ENCODE measurements at regions not wholly inside any gene's neighbourhood (a gene's known extent, or its start where the extent isn't known, plus 50 kb on each side); places are given as distances from the start of the nearest gene placed in this dataset.
"Not testable (repeated sequence)": the region's sequence is repeated elsewhere in the genome, so short reads cannot be mapped to it uniquely, and the experiment has no call there.

DNA sequence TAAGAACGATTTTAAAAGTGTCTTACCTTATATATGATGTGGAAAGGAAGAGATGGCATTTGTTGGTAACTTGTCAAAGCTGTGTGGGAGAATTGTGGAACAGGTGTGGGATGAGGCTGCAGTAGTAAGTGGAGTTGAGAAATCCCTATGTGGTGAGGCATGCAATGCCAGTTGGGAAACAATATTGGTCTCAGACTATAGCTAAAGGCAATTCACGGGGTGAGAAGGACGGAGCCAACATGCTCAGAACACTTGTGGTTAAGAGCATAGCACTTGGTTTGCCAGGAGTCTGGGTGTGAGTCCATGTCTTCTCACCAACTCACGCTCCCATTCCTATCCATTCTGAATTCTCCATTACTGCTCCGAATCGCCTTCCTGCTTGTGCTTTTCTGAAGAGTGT lies 615.6 kb upstream of the ADAMTS9 start:
- DNase-seq (ENCODE audit: low spot score), result no peak

- no peak for DNase-seq (ENCODE audit: low spot score)
These were observed 603.8 kb upstream of the ADAMTS9 start for GRCh38 chr3:65291448-65292125.

GRCh38 chr3:65288776-65289175 lies 601.0 kb upstream of the ADAMTS9 start:
- DNase-seq (ENCODE audit: low spot score), result no peak

DNA sequence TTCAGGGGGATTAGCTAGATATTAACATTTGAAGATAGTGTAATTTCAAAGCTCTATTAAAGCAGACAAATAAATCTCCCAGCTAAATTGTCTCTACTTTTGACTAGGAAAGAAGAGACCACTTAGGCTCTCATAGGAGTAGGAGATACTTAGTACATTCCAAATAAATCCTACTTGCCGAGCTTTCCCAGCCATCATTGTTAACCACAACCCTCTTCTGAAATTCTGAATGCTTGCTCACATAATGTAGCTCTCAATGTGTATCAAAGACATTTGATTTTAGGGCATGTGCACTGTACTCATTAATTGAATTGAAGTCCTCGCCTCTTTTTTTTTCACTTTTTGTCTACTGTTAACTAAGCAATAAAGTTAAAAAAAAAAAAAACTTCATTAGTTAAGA lies 598.2 kb upstream of the ADAMTS9 start:
- no peak for DNase-seq (ENCODE audit: low spot score)

DNA sequence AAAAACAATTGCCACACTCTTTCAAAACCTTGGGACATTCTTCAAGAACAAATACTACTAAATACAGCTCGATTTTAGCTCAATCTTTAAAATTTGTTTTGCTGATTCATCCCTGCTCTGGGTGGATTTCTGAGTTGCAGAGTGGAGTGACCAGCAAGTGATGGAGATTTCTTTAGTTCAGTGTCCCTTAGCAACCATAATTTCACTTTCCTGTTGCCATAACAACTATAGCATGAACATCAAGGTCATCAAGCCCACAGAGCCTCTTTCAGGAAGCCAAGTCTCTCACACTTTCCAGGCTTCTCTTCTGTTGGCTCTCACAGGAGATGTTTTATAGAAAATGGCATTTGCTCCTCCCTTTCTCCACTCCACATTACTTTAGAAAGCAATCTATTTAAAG lies 597.2 kb upstream of the ADAMTS9 start:
- no peak for DNase-seq (ENCODE audit: low spot score)

GRCh38 chr3:65284546-65284945 lies 596.7 kb upstream of the ADAMTS9 start:
- DNase-seq (ENCODE audit: low spot score), result no peak

- no peak for DNase-seq (ENCODE audit: low spot score)
These were observed 591.5 kb upstream of the ADAMTS9 start for GRCh38 chr3:65279225-65279782.

DNA sequence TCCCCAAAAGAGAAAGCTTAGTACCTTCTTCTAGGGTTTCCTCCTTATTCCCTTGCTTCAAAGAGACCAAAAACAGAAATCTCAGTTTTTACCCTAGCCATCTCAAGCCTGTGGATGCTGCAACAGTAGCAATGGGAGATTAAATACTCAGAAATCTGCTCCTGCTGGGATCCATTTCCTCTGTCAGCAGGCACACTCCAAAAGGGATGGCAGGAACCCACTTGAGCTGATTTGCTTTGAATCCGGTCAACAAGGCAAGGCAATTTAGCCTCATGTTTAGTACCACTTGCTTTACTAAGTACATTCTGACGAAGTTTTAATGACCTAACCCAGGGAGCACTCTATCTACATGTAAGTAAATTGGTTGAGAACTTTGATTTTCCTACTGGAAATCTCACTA lies 590.0 kb upstream of the ADAMTS9 start:
- DNase-seq (ENCODE audit: low spot score), result no peak

- no peak for DNase-seq (ENCODE audit: low spot score)
These were observed 588.8 kb upstream of the ADAMTS9 start for GRCh38 chr3:65276551-65276950.

DNA sequence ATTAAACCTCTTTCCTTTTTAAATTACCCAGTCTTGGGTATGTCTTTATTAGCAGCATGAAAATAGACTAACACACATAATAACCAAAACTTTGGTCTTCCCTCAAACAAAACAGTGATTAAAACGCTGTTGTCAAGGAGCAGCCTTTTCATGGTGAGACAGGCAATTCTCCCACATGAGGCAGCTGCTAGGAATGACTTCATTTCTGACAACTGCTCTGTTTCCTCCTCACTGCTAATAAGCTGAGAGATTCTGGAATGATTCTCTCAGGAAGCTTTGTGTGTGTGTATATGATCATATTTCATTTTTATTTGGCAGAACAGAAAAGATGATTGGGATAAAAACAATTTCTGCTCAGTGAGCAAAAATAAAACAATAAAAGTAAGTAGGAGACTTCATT lies 580.6 kb upstream of the ADAMTS9 start:
- no peak for DNase-seq (ENCODE audit: low spot score)

- no peak for DNase-seq (ENCODE audit: low spot score)
These were observed 578.3 kb upstream of the ADAMTS9 start for GRCh38 chr3:65265942-65266590.

- DNase-seq (ENCODE audit: low spot score), result no peak
These were observed 577.7 kb upstream of the ADAMTS9 start for GRCh38 chr3:65265511-65265910.

- DNase-seq (ENCODE audit: low spot score), result no peak
These were observed 574.7 kb upstream of the ADAMTS9 start for GRCh38 chr3:65262548-65262947.

GRCh38 chr3:65259946-65260345 lies 572.1 kb upstream of the ADAMTS9 start:
- no peak for DNase-seq (ENCODE audit: low spot score)

- DNase-seq (ENCODE audit: low spot score), result not testable (repeated sequence)
These were observed 565.1 kb upstream of the ADAMTS9 start for GRCh38 chr3:65252914-65253313.

GRCh38 chr3:65252266-65252665 lies 564.5 kb upstream of the ADAMTS9 start:
- no peak for DNase-seq (ENCODE audit: low spot score)

DNA sequence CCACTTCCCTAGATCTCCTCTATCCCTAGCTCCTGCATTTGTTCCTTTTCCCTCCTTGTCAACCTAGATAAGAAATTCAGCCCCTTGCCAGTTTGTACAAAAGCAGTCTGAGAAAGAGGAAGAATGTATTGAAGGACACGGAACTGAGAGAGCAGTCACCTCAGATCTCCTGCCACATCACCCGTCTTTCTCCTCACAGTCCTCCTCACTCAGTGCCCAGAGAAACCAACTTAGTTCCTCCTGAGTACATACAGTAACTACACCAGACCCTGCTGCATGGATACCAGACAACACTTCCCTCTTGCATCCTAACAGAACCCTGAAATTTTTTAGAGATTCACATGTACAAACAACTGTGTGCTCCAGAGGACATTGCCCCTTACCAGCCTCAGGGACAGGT lies 563.6 kb upstream of the ADAMTS9 start:
- no peak for DNase-seq (ENCODE audit: low spot score)

- DNase-seq (ENCODE audit: low spot score), result no peak
These were observed 558.8 kb upstream of the ADAMTS9 start for GRCh38 chr3:65246561-65246960.

GRCh38 chr3:65245133-65246063 lies 557.6 kb upstream of the ADAMTS9 start:
- DNase-seq (ENCODE audit: low spot score), result no peak

- DNase-seq (ENCODE audit: low spot score), result no peak
These were observed 552.6 kb upstream of the ADAMTS9 start for GRCh38 chr3:65240366-65240765.

GRCh38 chr3:65238652-65239051 lies 550.9 kb upstream of the ADAMTS9 start:
- no peak for DNase-seq (ENCODE audit: low spot score)

- no peak for DNase-seq (ENCODE audit: low spot score)
These were observed 546.7 kb upstream of the ADAMTS9 start for GRCh38 chr3:65234499-65234898.
